ENCODE measurements at regions not wholly inside any gene's neighbourhood (a gene's known extent, or its start where the extent isn't known, plus 50 kb on each side); places are given as distances from the start of the nearest gene placed in this dataset.
A peak's percentile ranks its signal among the peaks of the same experiment; 100 is the strongest.

DNA sequence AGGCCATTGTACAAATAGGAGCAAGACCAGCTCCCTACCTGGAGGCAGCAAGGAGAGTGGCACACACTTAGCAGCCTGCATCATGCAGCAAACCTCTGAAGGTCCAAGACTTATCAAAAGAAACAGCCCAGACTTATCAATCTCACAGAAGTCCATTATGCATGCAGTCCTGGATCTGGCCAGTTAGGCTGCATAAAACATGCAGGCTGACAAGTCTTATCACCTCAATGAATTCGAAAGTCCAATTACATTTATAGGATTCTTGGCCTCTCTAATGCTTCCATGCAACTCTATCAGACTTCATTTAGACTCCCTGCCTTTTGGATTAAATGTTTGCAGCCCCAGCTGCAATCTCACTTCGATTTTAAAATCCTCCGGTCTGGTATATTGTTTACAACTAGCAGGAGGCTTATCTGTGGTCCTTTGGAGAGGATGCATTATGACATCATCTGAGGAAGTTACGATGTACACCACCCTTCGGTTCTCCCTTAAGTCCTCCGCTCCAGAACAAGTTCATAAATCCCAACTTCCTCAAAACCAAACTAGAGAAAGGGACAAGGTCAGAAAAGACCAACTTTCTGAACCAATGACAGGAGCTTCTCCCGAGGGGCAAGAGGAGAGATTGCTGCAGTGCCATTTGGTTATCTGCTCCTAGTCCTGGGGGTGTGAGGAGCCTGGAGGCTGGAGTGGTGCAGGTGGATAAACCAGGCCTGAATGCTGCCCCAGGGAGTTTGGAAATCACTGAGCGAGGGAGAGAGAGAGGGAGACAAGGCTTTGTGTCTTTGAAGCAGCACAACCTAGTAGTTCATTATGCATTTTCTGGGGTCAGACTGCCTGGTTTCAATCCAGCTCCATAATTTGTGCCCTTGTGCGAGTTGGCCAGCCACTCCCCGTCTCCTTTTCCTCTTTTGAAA, 313.9 kb downstream of the TLE1 start:
- no peak overlapping the region for H3K27ac ChIP-seq
- no peaks in the 10 kb centered on the region for H3K36me3 ChIP-seq (ENCODE audit: insufficient read depth in 1 of 2, low read depth in 1 of 2)
- ATAC-seq, result no peak
- no peaks in the 10 kb centered on the region for H3K9me3 ChIP-seq
- H3K4me1 ChIP-seq, result peaks cover 15% of the 10 kb centered on the region
- 66 to 71% (median 68%) methylated on average over 10 of the region's 10 CpGs for WGBS, 3 donors
- TF ChIP-seq, protein P1, sequence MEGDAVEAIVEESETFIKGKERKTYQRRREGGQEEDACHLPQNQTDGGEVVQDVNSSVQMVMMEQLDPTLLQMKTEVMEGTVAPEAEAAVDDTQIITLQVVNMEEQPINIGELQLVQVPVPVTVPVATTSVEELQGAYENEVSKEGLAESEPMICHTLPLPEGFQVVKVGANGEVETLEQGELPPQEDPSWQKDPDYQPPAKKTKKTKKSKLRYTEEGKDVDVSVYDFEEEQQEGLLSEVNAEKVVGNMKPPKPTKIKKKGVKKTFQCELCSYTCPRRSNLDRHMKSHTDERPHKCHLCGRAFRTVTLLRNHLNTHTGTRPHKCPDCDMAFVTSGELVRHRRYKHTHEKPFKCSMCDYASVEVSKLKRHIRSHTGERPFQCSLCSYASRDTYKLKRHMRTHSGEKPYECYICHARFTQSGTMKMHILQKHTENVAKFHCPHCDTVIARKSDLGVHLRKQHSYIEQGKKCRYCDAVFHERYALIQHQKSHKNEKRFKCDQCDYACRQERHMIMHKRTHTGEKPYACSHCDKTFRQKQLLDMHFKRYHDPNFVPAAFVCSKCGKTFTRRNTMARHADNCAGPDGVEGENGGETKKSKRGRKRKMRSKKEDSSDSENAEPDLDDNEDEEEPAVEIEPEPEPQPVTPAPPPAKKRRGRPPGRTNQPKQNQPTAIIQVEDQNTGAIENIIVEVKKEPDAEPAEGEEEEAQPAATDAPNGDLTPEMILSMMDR (IDR thresholded peaks at IDR 0.05), result no peak
- H3K4me3 ChIP-seq, result no peak overlapping the region
- DNase-seq, result no peak
- H3K27me3 ChIP-seq (ENCODE audit: insufficient read depth in 3 of 3, low read length in 2 of 3), result no peaks in the 10 kb centered on the region
- intact Hi-C loops (cut with DNase I), result no loop called here

DNA sequence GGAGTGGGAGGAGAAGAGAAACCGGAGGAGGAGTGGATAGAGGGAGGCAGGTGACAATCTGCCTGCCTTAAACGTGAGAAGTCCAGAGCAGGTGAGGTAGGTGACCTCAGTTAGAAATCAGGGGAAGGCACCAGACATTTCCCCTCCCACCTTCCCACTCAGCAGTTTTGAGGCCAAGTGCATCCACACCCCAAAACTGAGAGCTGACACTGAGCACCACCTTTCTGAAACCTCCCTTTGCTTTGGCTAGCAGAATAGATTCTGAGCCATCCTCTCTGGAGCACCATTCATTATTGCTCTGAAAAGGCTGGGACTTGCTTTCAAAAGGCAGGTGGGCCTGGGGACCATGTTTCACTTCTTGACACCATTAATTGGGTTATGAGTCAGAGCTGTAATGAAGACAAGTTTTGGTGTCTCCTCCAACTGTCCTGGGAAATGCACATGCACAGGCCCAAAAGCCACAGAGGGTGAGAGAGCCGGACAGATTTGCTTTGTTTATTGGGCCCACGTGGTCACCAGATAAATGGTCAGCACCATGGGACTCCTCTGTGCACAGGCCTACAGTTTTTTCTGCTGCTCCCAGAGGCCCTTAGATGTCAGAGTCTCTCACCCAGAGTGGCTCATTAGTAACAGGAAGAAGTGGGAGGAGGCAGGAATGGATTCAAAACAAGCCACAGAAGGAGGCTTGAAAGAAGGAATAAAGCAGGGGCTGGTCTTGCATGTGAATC, 314.7 kb downstream of the TLE1 start:
- Histone ChIP-seq H3K27me3 (ENCODE audit: insufficient read depth in 3 of 3, low read length in 2 of 3) (no peaks in the 10 kb centered on the region), H3K4me1 (peaks cover 15% of the 10 kb centered on the region), H3K36me3 (ENCODE audit: insufficient read depth in 1 of 2, low read depth in 1 of 2) (no peaks in the 10 kb centered on the region), H3K27ac (no peak overlapping the region), H3K4me3 (no peak overlapping the region), H3K9me3 (no peaks in the 10 kb centered on the region)
- TF ChIP-seq, protein P1 (IDR thresholded peaks at IDR 0.05), result no peak
- 80 to 90% (median 87%) methylated on average over 4 of the region's 4 CpGs for WGBS, 3 donors
- DNase-seq, result no peak
- intact Hi-C loops (cut with DNase I), result loop anchor here in 1 of 2 donors (5.0 kb wide), 2 partner anchors 38 to 93 kb away; no protein-coding TSS in a partner anchor
- ATAC-seq, result no peak

DNA sequence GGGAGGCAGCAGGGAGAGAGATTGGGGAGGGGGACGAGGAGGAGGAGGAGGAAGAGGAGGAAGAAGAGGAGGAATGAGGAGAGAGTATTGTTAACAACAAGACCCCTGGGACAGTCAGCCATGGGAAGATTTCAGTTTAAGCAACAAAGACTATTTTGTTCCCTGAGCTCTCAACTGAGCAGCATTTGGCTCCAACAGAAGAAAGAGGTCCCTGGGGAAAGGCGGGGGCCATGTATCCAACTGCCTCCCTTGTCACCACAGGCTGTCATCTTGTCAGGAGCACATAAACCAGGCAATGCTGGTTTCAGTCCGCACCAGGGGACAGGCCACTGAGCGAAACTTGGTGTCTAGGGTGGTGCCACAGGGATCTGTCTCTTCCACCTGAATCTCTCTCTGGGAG, 316.1 kb downstream of the TLE1 start:
- Histone ChIP-seq H3K27me3 (ENCODE audit: insufficient read depth in 3 of 3, low read length in 2 of 3) (no peaks in the 10 kb centered on the region), H3K4me3 (no peak overlapping the region), H3K27ac (peak overlapping the region; percentile 87), H3K4me1 (peaks cover 15% of the 10 kb centered on the region), H3K36me3 (ENCODE audit: insufficient read depth in 1 of 2, low read depth in 1 of 2) (no peaks in the 10 kb centered on the region), H3K9me3 (no peaks in the 10 kb centered on the region)
- whole genome bisulfite sequencing, 3 donors, result 70 to 75% (median 75%) methylated on average over 4 of the region's 4 CpGs
- peak in 3 of 4 donors; percentile 3 to 14 (median 14) for ATAC-seq
- DNase-seq, result peak in 1 of 2 donors; percentile 58
- intact Hi-C loops (cut with DNase I), result loop anchor here in 1 of 2 donors (5.0 kb wide), 2 partner anchors 39 to 94 kb away; no protein-coding TSS in a partner anchor
- TF ChIP-seq, protein P1 (IDR thresholded peaks at IDR 0.05), result no peak

DNA sequence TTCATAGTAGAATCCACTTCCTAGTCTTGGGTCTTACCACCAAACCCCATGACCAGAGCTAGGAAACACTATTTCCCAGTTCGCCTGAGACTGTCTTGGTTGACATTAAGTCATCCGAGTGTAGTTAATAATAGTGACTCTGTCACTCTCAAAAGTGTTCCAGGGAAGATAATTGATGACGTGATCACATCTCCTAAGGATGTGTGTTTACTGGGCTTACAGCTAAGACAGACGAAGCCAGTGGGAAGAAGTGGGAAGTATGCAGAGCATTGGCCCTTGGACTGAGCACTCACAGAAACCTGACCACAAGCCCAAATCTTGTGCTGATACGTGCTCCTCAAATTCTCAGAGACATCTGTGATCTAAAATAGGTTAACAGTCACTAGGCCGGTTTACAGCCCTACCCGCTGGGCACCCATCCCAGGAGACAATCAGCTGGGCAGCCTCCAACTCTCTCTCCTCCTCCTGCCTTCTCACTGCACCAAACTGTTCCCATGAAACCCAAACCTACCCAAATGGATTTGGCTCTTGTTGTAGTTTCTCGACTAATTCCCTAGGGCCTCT, 316.6 kb downstream of the TLE1 start:
- peak; percentile 70 to 93 (median 88) for ATAC-seq
- intact Hi-C loops (cut with DNase I), result loop anchor here in 1 of 2 donors (5.0 kb wide), 2 partner anchors 40 to 95 kb away; no protein-coding TSS in a partner anchor
- no peak overlapping the region for H3K4me3 ChIP-seq
- peak; percentile 40 to 85 for DNase-seq
- H3K36me3 ChIP-seq (ENCODE audit: insufficient read depth in 1 of 2, low read depth in 1 of 2), result peaks cover 0 to 3% of the 10 kb centered on the region in 2 donors
- no peaks in the 10 kb centered on the region for H3K27me3 ChIP-seq (ENCODE audit: insufficient read depth in 3 of 3, low read length in 2 of 3)
- H3K4me1 ChIP-seq, result peaks cover 15% of the 10 kb centered on the region
- H3K27ac ChIP-seq, result peak overlapping the region; percentile 87
- WGBS, 3 donors, result 11 to 29% (median 20%) methylated on average over 8 of the region's 8 CpGs
- H3K9me3 ChIP-seq, result no peaks in the 10 kb centered on the region
- TF ChIP-seq, protein P1 (IDR thresholded peaks at IDR 0.05), result no peak
